Naive thymus-derived CD4-positive, alpha-beta T cell (primary cell): ENCODE measurements at regions not wholly inside any gene's neighbourhood (a gene's known extent, or its start where the extent isn't known, plus 50 kb on each side); places are given as distances from the start of the nearest gene placed in this dataset.

ENCODE experiments used
- ATAC-seq: fragments of 150-1000 bp; cut with Tn5 transposase; 2 replicates; pipeline ENCODE4 v1.10.0; 2021; ENCODE audit warnings: mild to moderate bottlenecking, moderate library complexity
- CTCF ChIA-PET: fragments of 350-600 bp; sonication (Branson Sonifier 250); formaldehyde crosslinking; loops from one replicate; lab custom pipeline; 2021; ENCODE audit warnings: antibody characterized with exemption; lab: Charles Lee
- POLR2A ChIA-PET: fragments of 350-600 bp; sonication (Branson Sonifier 250); formaldehyde crosslinking; loops from one replicate; lab custom pipeline; 2021; ENCODE audit warnings: antibody characterized with exemption, inconsistent platforms; lab: Charles Lee
- DNase-seq, 9 donors: peaks; one replicate each; pipeline versions ENCODE4 v3.0.0 to v3.0.0-alpha.2; 2020 to 2022; ENCODE audit warnings: mixed read lengths in 1 of 9
- H3K27ac ChIP-seq: one replicate; pipeline ENCODE4 v1.7.0; 2013; ENCODE audit warnings: mild to moderate bottlenecking, low read depth, low read length, moderate library complexity
- H3K27me3 ChIP-seq, 2 donors: one replicate each; pipeline ENCODE4 v1.7.0; 2013; ENCODE audit warnings: low read length in 2 of 2, mild to moderate bottlenecking in 2 of 2, moderate library complexity in 2 of 2; ENCODE audit not compliant: control insufficient read depth in 2 of 2, insufficient read depth in 2 of 2
- H3K36me3 ChIP-seq, 3 experiments: 1 replicate in 2 of 3; 2 replicates in 1 of 3; pipeline ENCODE4 v1.7.0; 2013; ENCODE audit warnings: low read length in 3 of 3, mild to moderate bottlenecking in 3 of 3, moderate library complexity in 1 of 3; ENCODE audit not compliant: insufficient read depth in 3 of 3, control insufficient read depth in 2 of 3
- H3K4me1 ChIP-seq, 2 donors: one replicate each; pipeline ENCODE4 v1.7.0; 2013; ENCODE audit warnings: low read length in 2 of 2, mild to moderate bottlenecking in 2 of 2, moderate library complexity in 1 of 2; ENCODE audit not compliant: control insufficient read depth in 2 of 2, insufficient read depth in 2 of 2
- H3K4me3 ChIP-seq: 2 replicates; pipeline ENCODE4 v1.7.0; 2013; ENCODE audit warnings: mild to moderate bottlenecking, low read length
- H3K9me3 ChIP-seq, 3 experiments: 1 replicate in 2 of 3; 2 replicates in 1 of 3; pipeline ENCODE4 v1.7.0; 2013; ENCODE audit warnings: low read length in 3 of 3; ENCODE audit not compliant: control insufficient read depth in 2 of 3
- H3K27ac Mint-ChIP-seq, 9 donors: one replicate each; pipeline ENCODE4 v1.8.0; 2020 to 2022; ENCODE audit warnings: mixed read lengths in 9 of 9, mild to moderate bottlenecking in 8 of 9, moderate library complexity in 5 of 9, inconsistent platforms in 2 of 9
- H3K27me3 Mint-ChIP-seq, 5 donors: one replicate each; pipeline ENCODE4 v1.8.0; 2021 to 2022; ENCODE audit warnings: mixed read lengths in 5 of 5, mild to moderate bottlenecking in 1 of 5
- H3K36me3 Mint-ChIP-seq, 5 donors: one replicate each; pipeline ENCODE4 v1.8.0; 2020 to 2022; ENCODE audit warnings: mixed read lengths in 5 of 5, mild to moderate bottlenecking in 3 of 5, inconsistent platforms in 1 of 5
- H3K4me1 Mint-ChIP-seq, 7 donors: one replicate each; pipeline ENCODE4 v1.8.0; 2020 to 2022; ENCODE audit warnings: mixed read lengths in 7 of 7, mild to moderate bottlenecking in 3 of 7, inconsistent platforms in 1 of 7
- H3K4me3 Mint-ChIP-seq, 10 donors: one replicate each; pipeline ENCODE4 v1.8.0; 2020 to 2022; ENCODE audit warnings: mild to moderate bottlenecking in 10 of 10, mixed read lengths in 10 of 10, moderate library complexity in 6 of 10, inconsistent platforms in 2 of 10
- H3K9me3 Mint-ChIP-seq, 11 donors: one replicate each; pipeline ENCODE4 v1.8.0; 2020 to 2022; ENCODE audit warnings: mixed read lengths in 11 of 11, mild to moderate bottlenecking in 4 of 11, inconsistent platforms in 1 of 11, moderate library complexity in 1 of 11
- intact Hi-C, 2 donors: fragments of 100-400 bp; cut with micrococcal nuclease; formaldehyde crosslinking; loops; one replicate each; pipeline ENCODE4 v1.15.1; 2023

DNA sequence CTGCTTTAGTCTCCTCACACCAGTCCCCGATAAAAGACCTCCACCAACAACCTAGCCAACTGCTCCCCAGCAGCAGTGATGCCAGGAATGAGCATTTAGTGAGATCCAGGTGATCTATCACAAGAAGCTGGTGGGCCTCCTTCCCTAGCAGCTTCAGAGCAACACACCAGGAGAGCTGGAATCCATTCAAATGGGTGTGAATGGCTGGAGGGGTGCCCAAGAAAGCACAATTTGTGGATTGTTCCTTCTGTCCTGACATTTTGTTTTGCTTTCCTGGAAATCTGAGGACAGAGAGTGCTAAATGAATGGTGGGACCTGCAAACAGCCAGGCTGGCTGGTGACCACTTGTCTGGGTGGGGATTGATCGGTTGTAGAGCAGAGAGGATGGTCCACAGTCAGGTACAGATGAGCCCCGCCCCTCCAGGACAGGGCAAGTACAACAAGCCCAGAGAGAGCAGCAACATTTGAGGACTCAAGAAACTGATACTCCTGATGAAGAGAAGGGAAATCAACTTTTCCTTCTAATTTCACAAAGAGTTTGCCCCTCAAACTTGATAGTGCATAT is 316.8 kb downstream of the VPS13C start:
- ChIA-PET CTCF (no interaction called here), POLR2A (no interaction called here)
- H3K9me3 ChIP-seq, result no peaks in the 10 kb centered on the region
- H3K36me3 ChIP-seq, result no peaks in the 10 kb centered on the region
- no peaks in the 10 kb centered on the region for H3K4me1 Mint-ChIP-seq
- no peaks in the 10 kb centered on the region for H3K36me3 Mint-ChIP-seq
- no peaks in the 10 kb centered on the region for H3K4me1 ChIP-seq
- DNase-seq (no peak), ATAC-seq (no peak)
- H3K27ac ChIP-seq, result no peak overlapping the region
- H3K4me3 ChIP-seq, result no peak overlapping the region
- no peaks in the 10 kb centered on the region for H3K27me3 ChIP-seq
- peak overlapping the region in 1 of 9 donors; percentile 1 for H3K27ac Mint-ChIP-seq
- H3K4me3 Mint-ChIP-seq, result no peak overlapping the region
- no peaks in the 10 kb centered on the region for H3K9me3 Mint-ChIP-seq
- peaks cover 0 to 32% (median 17%) of the 10 kb centered on the region in 5 donors for H3K27me3 Mint-ChIP-seq
- intact Hi-C loops, result no loop called here

GRCh38 chr15:61742591-61742990 is 317.7 kb downstream of the VPS13C start:
- Histone ChIP-seq H3K4me1 (no peaks in the 10 kb centered on the region), H3K9me3 (no peaks in the 10 kb centered on the region), H3K36me3 (no peaks in the 10 kb centered on the region), H3K27me3 (no peaks in the 10 kb centered on the region), H3K4me3 (no peak overlapping the region), H3K27ac (no peak overlapping the region)
- Mint-ChIP-seq H3K27me3 (peaks cover 0 to 31% (median 17%) of the 10 kb centered on the region in 5 donors), H3K36me3 (no peaks in the 10 kb centered on the region), H3K4me3 (no peak overlapping the region), H3K27ac (no peak overlapping the region), H3K9me3 (no peaks in the 10 kb centered on the region), H3K4me1 (no peaks in the 10 kb centered on the region)
- DNase-seq (no peak), ATAC-seq (no peak)
- POLR2A ChIA-PET, result no interaction called here
- CTCF ChIA-PET, result no interaction called here
- intact Hi-C loops, result no loop called here

DNA sequence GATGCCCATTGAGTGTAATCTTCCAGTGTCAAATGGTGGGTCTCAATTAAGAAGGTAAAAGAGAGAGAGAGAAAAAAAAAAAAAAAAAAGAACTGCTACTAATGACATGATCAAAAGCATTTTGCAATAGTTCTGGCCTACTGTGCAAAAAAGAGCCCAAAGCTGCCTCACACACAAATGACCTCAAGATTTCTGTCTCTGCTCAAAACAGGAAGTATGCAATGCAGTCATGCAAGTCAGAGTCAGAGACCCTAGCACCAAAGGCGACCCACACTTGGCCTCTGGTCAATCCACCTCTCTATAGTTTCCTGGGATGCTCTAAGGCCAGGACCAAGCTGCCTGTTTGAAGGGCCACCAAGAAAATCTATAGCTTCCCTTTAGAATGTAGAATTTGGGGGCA is 323.5 kb downstream of the VPS13C start:
- no peaks in the 10 kb centered on the region for H3K9me3 ChIP-seq
- H3K36me3 Mint-ChIP-seq, result no peaks in the 10 kb centered on the region
- H3K27me3 Mint-ChIP-seq, result peaks cover 0 to 10% (median 4%) of the 10 kb centered on the region in 5 donors
- DNase-seq (no peak), ATAC-seq (no peak)
- POLR2A ChIA-PET, result no interaction called here
- H3K4me1 Mint-ChIP-seq, result no peaks in the 10 kb centered on the region
- no peak overlapping the region for H3K4me3 Mint-ChIP-seq
- no peak overlapping the region for H3K4me3 ChIP-seq
- H3K27ac ChIP-seq, result no peak overlapping the region
- CTCF ChIA-PET, result no interaction called here
- intact Hi-C loops, result no loop called here
- H3K9me3 Mint-ChIP-seq, result no peaks in the 10 kb centered on the region
- H3K36me3 ChIP-seq, result no peaks in the 10 kb centered on the region
- H3K27me3 ChIP-seq, result no peaks in the 10 kb centered on the region
- no peaks in the 10 kb centered on the region for H3K4me1 ChIP-seq
- H3K27ac Mint-ChIP-seq, result no peak overlapping the region

- H3K36me3 ChIP-seq, result no peaks in the 10 kb centered on the region
- no peak for ATAC-seq
- H3K9me3 Mint-ChIP-seq, result no peaks in the 10 kb centered on the region
- POLR2A ChIA-PET, result no interaction called here
- no peaks in the 10 kb centered on the region for H3K9me3 ChIP-seq
- no peak overlapping the region for H3K27ac Mint-ChIP-seq
- intact Hi-C loops, result no loop called here
- peaks cover 12 to 21% (median 15%) of the 10 kb centered on the region in 5 donors for H3K27me3 Mint-ChIP-seq
- H3K4me1 ChIP-seq, result no peaks in the 10 kb centered on the region
- H3K27ac ChIP-seq, result no peak overlapping the region
- H3K36me3 Mint-ChIP-seq, result no peaks in the 10 kb centered on the region
- CTCF ChIA-PET, result no interaction called here
- no peak overlapping the region for H3K4me3 ChIP-seq
- no peaks in the 10 kb centered on the region for H3K4me1 Mint-ChIP-seq
- no peaks in the 10 kb centered on the region for H3K27me3 ChIP-seq
- no peak for DNase-seq
- no peak overlapping the region for H3K4me3 Mint-ChIP-seq
Observed at GRCh38 chr15:61731099-61731498, 329.1 kb downstream of the VPS13C start.

DNA sequence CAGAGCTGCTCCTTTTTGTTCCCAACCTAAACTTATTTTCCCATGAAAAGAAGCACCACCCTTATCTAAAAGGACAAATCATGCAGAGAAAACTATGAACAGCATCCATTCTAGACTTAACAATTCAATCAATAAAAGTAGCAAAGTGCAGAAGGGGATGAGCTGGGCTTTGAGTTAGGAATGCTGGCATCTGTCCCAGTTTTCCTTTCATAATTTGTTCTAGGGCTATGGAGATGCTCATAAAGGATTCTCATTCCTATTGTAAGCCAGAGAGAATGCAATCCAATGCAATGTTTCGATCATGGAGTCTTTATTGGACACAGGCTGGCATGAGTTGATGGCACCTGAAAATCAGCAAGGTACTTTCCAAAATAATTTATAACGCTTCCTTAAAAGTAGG is 330.6 kb downstream of the VPS13C start:
- Histone ChIP-seq H3K4me1 (no peaks in the 10 kb centered on the region), H3K27me3 (no peaks in the 10 kb centered on the region), H3K4me3 (no peak overlapping the region), H3K9me3 (no peaks in the 10 kb centered on the region), H3K36me3 (no peaks in the 10 kb centered on the region), H3K27ac (no peak overlapping the region)
- no peak for ATAC-seq
- CTCF ChIA-PET, result no interaction called here
- Mint-ChIP-seq H3K27ac (no peak overlapping the region), H3K9me3 (no peaks in the 10 kb centered on the region), H3K36me3 (no peaks in the 10 kb centered on the region), H3K4me1 (no peaks in the 10 kb centered on the region), H3K4me3 (no peak overlapping the region), H3K27me3 (peaks cover 12 to 25% (median 15%) of the 10 kb centered on the region in 5 donors)
- intact Hi-C loops, result no loop called here
- DNase-seq, result no peak
- POLR2A ChIA-PET, result no interaction called here

DNA sequence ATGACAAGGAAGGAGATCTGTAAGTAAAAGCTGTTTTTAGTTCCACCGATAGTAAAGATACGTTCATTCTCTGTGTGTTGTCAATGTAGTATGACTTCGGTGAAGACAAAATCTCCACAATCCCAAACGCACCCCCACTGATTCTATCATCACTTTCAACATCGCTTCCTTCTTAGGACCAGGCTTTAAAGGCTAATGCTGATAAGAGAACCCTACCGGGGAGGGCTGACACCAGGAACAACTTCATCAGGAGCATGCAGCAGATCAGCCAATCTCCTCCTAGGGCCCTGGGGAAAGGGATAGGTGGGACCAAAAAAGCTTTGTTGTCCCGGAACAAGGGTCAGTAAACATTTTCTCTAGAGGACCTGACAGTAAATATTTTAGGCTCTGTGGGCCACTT is 334.1 kb downstream of the VPS13C start:
- H3K27ac ChIP-seq, result no peak overlapping the region
- no peaks in the 10 kb centered on the region for H3K4me1 ChIP-seq
- intact Hi-C loops, result no loop called here
- Mint-ChIP-seq H3K27ac (no peak overlapping the region), H3K27me3 (peaks cover 11 to 27% (median 23%) of the 10 kb centered on the region in 5 donors), H3K36me3 (no peaks in the 10 kb centered on the region), H3K4me1 (no peaks in the 10 kb centered on the region), H3K9me3 (no peaks in the 10 kb centered on the region), H3K4me3 (no peak overlapping the region)
- CTCF ChIA-PET, result no interaction called here
- no peak for DNase-seq
- ATAC-seq, result no peak
- POLR2A ChIA-PET, result no interaction called here
- no peak overlapping the region for H3K4me3 ChIP-seq
- H3K27me3 ChIP-seq, result no peaks in the 10 kb centered on the region
- H3K9me3 ChIP-seq, result no peaks in the 10 kb centered on the region
- no peaks in the 10 kb centered on the region for H3K36me3 ChIP-seq

DNA sequence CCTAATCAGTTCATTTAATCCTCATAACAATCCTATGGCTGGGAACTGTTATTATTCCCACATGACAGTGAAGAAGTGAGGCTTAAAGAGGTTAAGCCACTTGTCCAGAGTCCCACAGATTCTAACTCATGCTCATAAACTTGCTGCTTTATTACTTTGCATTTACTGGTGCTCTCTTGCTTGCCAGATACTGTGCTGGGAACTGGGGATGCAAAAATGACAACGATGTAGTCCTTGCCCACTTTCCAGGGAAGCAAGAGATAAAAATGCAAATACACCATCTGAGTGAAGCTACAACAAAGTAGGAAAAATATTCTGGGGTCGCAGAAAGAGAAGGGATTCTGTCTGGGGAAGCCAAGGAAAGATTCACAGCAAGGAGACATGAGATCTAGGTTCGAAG is 335.0 kb downstream of the VPS13C start:
- intact Hi-C loops, result no loop called here

More for the DNA sequence above, 335.0 kb downstream of the VPS13C start:
- Histone ChIP-seq H3K4me1 (no peaks in the 10 kb centered on the region), H3K27ac (no peak overlapping the region), H3K27me3 (no peaks in the 10 kb centered on the region), H3K36me3 (no peaks in the 10 kb centered on the region), H3K4me3 (no peak overlapping the region), H3K9me3 (no peaks in the 10 kb centered on the region)
- DNase-seq (no peak), ATAC-seq (no peak)
- Mint-ChIP-seq H3K36me3 (no peaks in the 10 kb centered on the region), H3K4me3 (no peak overlapping the region), H3K27me3 (peaks cover 8 to 28% (median 24%) of the 10 kb centered on the region in 5 donors), H3K27ac (no peak overlapping the region), H3K9me3 (no peaks in the 10 kb centered on the region), H3K4me1 (no peaks in the 10 kb centered on the region)
- POLR2A ChIA-PET, result no interaction called here
- CTCF ChIA-PET, result no interaction called here
